HT1080 (cell line): ENCODE measurements at regions not wholly inside any gene's neighbourhood (a gene's known extent, or its start where the extent isn't known, plus 50 kb on each side); places are given as distances from the start of the nearest gene placed in this dataset.

ENCODE experiments used
- DNase-seq: peaks from one replicate; pipeline ENCODE4 v3.0.0-alpha.2; 2015; ENCODE audit warnings: low read depth

DNA sequence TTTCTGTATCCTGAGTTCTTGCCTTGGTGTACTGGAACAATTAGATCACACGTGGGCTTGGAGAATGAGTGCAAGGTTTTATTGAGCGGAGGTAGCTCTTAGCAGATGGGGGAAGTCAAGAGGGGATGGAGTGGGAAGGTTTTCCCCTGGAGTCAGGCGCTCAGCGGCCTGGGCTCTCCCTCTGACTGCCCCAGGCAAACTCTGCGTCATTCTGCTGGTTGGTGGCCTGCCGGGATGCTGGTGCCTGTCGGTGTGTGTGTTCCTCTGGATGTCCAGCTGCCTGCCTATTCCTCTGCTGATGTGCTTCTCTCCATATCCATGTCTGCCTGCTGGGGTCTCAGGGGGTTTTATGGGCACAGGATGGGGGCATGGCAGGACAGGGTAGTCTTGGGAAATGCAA, 111.0 kb downstream of the TRIB2 start:
- DNase-seq = no peak

DNA sequence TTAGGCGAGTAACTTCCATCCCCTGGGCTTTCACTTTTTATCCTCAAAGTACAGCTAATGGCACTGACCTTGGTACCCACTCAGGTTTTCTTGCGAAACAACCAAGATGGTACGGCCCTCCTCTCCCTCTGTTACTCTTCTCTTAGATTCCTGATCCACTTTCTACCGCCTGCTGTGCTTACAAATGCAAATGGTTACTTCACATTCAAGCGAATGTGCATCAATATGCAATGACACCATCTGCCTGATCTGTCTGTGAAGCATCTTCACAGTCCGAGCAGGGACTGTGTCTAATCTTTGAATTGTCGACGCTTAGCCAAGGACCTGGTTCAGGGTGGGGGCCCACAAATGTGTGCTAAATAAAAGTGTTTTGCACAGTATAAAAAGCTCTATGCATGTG, 112.2 kb downstream of the TRIB2 start:
- DNase-seq = no peak

DNA sequence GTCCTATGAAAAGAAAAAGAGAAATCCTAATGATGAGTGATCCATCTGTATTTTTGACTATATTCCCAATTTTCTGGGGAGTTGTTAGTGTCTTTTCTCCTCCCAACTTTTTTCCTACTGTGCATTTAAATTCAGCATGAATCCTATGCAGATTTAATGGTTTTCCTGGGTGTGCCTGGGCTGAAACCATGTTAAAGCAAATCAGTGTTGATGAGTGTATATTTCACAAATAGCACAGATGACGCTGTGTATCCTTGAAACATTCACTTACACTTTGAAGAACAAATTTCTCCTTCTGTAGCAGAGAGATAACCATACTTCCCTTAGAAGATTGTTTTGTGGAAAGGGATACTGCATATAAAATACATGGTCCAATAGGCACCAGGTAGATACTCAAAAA, 114.3 kb downstream of the TRIB2 start:
- no peak for DNase-seq

- no peak for DNase-seq
These were observed 117.5 kb downstream of the TRIB2 start for GRCh38 chr2:12834239-12834638.

DNA sequence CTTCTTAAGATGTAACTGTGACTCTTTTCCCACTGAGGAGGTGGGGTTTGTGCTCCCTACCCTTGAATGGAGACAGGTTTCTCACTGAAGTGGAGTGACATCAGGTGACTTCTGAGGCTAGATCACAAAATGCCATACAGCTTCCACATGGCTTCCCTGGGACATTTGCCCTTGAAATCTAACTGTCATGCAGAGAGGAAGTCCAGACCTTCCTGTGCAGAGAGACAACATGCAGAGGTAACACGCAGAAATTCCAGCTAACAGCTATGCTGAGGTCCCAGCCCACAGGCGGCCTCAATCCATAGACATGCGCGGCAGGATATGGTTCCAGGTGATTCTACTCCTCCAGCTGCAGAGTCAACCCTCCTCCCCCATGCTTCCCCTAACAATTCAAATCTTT, 119.0 kb downstream of the TRIB2 start:
- DNase-seq = no peak

DNA sequence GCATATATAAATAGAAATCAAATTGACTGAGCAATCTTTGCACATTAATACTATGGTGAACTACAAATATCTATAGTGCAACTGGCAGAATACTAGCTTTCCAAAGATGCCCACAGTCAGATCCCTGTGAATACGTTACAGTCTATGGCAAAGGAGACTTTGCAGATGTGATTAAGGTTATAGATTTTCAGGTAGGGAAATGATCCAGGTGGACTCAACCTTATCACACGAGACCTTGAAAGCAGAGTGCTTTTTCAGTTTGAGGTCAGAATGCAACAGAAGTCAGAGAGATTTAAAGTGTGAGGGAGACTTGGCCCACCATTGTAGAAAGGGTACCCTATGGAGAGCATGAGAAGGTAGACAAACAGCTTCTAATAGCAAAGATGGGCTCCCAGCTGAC, 122.6 kb downstream of the TRIB2 start:
- DNase-seq = no peak

GRCh38 chr2:12841021-12841420, 124.3 kb downstream of the TRIB2 start:
- no peak for DNase-seq

DNA sequence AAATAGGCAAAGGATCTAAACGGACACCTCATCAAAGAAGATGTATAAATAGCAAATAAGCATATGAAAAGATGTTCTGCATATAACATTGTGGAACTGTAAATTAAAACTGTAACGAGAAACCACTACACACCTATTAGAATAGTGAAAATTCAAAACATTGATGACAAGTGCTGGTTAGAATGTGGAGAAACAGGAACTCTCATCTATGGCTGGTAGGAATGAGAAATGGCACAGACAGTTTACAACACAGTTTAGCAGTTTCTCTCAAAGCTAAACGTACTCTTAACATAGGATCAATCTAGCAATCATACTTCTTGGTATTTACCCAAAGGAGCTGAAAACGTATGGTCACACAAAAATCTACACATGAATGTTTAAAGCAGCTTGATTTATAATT, 126.2 kb downstream of the TRIB2 start:
- no peak for DNase-seq

GRCh38 chr2:12844511-12844910, 127.8 kb downstream of the TRIB2 start:
- DNase-seq = no peak

- no peak for DNase-seq
These were observed 131.2 kb downstream of the TRIB2 start for GRCh38 chr2:12847694-12848575.

DNA sequence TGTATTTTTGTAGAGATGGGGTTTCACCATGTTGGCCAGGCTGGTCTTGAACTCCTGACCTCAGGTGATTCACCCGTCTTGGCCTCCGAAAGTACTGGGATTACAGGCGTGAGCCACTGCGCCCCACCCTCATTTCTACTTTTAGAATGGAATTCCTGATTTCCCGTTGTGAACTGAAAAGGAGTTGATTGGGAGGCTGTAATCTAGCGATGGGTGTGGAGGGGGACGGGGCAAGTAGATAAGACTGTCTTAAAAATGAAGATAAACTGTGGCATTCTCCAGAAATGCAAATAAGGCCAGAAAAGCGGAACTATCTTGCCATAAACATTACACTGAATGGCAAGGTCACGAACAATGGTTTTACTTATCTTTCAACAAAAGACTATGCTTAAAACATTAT, 135.4 kb downstream of the TRIB2 start:
- DNase-seq = no peak

DNA sequence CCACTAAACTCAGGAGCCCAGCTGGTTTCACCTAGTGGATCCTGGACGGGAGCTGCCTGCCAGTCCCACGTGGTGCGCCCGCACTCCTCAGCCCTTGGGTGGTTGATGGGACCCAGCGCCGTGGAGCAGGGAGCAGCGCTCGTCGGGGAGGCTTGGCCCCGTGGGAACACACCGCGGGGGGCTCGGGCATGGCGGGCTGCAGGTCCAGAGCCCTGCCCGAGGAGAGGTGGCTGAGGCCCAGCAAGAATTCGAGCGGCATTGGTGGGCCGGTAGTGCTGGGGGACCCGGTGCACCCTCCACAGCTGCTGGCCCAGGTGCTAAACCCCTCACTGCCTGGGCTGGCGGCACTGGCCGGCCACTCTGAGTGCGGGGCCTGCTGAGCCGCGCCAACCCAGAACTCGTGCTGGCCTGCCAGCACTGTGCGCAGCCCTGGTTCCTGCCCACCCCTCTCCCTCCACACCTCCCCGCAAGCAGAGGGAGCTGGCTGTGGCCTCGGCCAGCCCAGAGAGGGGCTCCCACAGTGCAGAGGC, 137.3 kb downstream of the TRIB2 start:
- DNase-seq = no peak

DNA sequence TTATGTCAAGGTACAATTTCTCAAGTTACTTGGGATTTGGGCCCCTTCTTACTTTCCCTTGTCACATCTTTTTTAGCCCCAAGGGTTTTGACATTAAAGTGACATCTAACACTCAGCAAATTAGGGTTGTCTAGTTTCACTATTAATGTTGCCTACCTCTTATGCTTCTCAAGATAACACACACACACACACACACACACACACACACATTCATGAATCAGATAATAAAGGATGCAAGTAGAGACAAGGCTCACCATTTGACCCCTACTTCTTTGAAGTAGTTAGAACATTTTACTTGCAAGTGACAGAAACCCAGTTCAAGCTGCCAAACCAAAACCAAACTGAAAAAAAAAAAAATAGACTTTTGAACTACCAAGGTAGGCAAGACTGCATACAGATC, 138.8 kb downstream of the TRIB2 start:
- DNase-seq = no peak

DNA sequence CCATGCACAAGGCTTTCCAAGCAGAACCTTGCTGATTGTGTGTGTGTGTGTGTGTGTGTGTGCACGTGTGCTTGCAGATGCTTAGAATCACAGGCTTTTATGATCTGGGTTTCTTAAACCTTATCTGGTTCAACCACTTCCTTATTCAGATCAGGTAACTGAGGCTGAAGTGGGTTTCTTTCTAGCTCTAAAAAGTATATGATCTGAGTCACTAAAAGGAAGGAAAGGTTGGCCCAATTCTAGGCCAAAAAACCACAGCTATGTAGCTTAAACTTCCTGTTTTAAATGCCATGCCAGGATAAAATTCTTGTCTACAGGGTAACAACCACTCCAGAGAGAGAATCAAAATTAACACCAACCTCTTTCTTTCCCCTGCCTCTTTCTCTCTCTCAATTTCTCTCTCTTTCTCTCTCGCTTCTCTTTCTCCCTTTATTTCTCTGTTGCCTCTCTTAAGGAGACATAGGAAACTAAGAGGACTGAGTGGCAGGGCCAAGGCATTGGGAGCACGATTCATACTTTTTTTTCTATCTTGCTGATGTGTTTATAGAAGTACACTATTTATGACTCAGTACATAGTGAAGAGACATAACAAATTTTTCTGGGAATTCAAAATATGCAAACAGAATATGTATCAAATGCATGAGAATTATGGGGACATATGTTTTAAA, 140.3 kb downstream of the TRIB2 start:
- DNase-seq = peak; percentile 95

GRCh38 chr2:12857891-12858290, 141.2 kb downstream of the TRIB2 start:
- no peak for DNase-seq

DNA sequence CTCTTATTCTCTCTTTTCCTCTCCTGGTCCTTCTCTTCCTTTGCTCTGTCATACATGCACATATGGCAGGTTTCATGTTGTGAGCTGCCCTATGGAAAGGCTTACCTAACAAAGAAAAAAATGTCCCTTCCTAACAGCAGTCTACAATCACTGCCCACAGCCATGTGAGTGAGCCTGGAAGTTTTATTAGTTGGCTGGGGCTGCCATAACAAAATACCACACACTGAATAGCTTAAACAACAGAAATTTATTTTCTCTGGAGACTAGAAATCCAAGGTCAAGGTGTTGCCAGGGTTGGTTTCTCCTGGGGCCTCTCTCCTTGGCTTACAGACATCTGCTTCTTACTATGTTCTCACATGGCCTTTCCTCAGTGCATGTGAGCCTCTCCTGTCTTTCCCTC, 142.1 kb downstream of the TRIB2 start:
- no peak for DNase-seq

DNA sequence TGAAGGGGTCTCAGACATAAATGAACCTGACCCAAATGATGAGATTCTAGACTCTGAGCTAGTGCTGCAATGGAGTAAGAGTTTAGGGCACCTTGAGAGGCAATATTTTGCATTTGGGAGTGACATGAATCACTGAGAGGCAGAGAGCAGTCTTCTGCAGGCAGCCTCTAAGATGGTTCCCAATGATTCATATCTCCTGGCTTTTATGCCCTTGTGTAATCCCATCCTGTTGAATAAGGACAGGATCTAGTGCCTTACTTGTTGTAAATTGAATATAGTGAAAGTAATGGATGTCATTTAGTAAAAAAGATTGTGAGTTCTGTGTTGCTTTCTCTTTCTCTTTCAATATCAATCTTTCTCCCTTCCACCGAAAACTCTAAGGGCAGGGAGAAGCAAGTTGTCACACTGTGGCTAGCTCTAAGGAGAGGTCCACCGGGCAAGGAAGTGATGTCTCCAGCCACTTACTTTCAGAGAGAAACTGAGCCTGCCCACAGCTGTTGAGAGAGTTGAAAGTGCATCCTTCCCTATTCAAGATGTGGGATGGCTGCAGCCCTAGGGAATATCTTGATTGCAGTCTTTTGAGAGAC, 144.7 kb downstream of the TRIB2 start:
- peak; percentile 64 for DNase-seq

GRCh38 chr2:12862541-12862940, 145.8 kb downstream of the TRIB2 start:
- DNase-seq = no peak

DNA sequence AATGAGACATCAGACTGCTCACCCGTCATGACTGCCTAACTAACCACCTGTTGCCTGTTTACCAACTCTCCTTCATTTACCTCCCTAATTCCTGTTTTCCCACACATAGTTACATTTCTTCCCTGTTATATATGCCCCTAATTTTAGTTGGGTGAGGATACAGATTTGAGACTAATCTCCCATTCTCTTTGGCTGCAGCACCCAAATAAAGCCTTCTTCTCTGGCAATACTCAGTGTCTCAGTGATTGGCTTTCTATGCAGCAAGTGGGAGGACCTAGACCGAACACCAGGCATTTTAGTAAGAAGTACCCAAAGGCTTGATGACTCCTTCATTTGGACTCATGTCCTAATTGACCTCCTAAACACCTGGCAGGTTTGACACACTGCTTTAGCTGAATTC, 147.2 kb downstream of the TRIB2 start:
- no peak for DNase-seq

GRCh38 chr2:12867631-12868287, 151.0 kb downstream of the TRIB2 start:
- no peak for DNase-seq

DNA sequence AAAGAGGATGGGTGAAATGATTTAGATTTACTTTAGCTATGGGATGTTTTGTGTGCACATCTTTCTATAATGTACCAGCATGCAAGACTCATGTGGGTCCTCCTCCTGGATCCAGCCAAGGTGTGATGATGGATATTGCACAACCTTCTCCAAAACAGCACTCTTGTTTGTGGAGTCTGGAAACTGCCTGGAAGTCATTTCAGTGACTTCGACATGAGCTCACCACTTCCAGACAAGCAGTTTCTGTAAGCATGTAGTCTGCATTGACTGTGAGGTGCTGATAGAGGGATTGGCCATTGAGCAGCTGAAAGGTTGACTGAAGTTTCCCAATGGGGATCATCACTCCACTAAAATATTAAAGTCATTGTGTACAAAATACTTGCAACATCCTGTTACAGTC, 154.0 kb downstream of the TRIB2 start:
- DNase-seq = no peak
